AG10803 (cell line): ENCODE measurements at regions not wholly inside any gene's neighbourhood (a gene's known extent, or its start where the extent isn't known, plus 50 kb on each side); places are given as distances from the start of the nearest gene placed in this dataset.

ENCODE experiments used
- DNase-seq: peaks from one replicate; pipeline ENCODE4 v3.0.0; 2010; ENCODE audit warnings: low read depth
- H3K4me3 ChIP-seq: 2 replicates; pipeline ENCODE4 v1.5.1; 2011; ENCODE audit warnings: mild to moderate bottlenecking, low read length, control low read depth
- TF ChIP-seq, protein P1 (sequence below): conservative IDR thresholded peaks from 2 replicates; pipeline ENCODE4 v1.5.1; 2011; ENCODE audit warnings: mild to moderate bottlenecking, low read length, control low read depth, inconsistent platforms

- DNase-seq: no peak
- no peak overlapping the region for H3K4me3 ChIP-seq
- TF ChIP-seq, protein P1, sequence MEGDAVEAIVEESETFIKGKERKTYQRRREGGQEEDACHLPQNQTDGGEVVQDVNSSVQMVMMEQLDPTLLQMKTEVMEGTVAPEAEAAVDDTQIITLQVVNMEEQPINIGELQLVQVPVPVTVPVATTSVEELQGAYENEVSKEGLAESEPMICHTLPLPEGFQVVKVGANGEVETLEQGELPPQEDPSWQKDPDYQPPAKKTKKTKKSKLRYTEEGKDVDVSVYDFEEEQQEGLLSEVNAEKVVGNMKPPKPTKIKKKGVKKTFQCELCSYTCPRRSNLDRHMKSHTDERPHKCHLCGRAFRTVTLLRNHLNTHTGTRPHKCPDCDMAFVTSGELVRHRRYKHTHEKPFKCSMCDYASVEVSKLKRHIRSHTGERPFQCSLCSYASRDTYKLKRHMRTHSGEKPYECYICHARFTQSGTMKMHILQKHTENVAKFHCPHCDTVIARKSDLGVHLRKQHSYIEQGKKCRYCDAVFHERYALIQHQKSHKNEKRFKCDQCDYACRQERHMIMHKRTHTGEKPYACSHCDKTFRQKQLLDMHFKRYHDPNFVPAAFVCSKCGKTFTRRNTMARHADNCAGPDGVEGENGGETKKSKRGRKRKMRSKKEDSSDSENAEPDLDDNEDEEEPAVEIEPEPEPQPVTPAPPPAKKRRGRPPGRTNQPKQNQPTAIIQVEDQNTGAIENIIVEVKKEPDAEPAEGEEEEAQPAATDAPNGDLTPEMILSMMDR: no peak
Observed at GRCh38 chr4:29243054-29243453, 1477.1 kb upstream of the PCDH7 start.

GRCh38 chr4:29243851-29244250, 1476.3 kb upstream of the PCDH7 start:
- no peak overlapping the region for H3K4me3 ChIP-seq
- TF ChIP-seq, protein P1: no peak
- no peak for DNase-seq

- TF ChIP-seq, protein P1: no peak
- H3K4me3 ChIP-seq: no peak overlapping the region
- no peak for DNase-seq
Observed at GRCh38 chr4:29259556-29259955, 1460.6 kb upstream of the PCDH7 start.

DNA sequence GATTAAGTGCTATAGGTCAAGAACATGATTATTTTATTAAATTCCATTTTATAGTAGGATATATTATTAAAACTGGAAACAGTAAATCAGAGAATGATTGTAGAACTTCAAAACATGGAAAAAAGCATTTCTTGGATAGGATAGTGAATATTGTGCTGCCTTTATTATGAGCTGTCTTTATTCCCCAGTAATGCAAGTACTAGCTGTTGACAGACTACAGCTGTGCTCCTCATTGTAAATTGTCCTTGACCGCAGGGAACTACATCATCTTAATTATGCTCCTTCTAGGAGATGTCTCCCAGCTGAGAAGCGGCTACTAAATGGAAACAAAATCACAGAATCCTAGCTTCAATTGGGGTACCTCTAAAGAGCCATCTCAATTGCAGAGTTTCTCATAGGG, 1457.2 kb upstream of the PCDH7 start:
- H3K4me3 ChIP-seq: no peak overlapping the region
- no peak for DNase-seq
- TF ChIP-seq, protein P1: no peak

- no peak overlapping the region for H3K4me3 ChIP-seq
- no peak for DNase-seq
- TF ChIP-seq, protein P1: no peak
Observed at GRCh38 chr4:29276150-29276549, 1444.0 kb upstream of the PCDH7 start.

DNA sequence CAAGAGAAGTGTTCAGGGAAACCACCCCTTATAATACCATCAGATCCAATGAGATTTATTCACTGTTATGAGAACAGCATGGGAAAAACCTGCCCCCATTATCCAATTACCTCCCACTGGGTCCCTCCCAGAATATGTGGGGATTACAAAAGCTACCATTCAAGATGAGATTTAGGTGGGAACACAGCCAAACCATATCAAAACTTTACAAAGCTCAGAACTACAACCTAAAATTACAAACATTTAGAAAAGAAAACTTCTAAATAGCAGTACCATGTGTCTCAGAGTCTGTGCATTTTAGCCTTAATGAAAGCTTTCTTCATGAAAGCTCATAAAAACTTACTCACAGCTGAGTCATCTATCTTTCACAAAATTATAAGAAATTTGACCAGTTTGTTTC, 1442.8 kb upstream of the PCDH7 start:
- no peak overlapping the region for H3K4me3 ChIP-seq
- DNase-seq: no peak
- TF ChIP-seq, protein P1: no peak

GRCh38 chr4:29278585-29278984, 1441.6 kb upstream of the PCDH7 start:
- DNase-seq: no peak
- H3K4me3 ChIP-seq: no peak overlapping the region
- TF ChIP-seq, protein P1: no peak
